ENCODE measurements at regions not wholly inside any gene's neighbourhood (a gene's known extent, or its start where the extent isn't known, plus 50 kb on each side); places are given as distances from the start of the nearest gene placed in this dataset.

DNA sequence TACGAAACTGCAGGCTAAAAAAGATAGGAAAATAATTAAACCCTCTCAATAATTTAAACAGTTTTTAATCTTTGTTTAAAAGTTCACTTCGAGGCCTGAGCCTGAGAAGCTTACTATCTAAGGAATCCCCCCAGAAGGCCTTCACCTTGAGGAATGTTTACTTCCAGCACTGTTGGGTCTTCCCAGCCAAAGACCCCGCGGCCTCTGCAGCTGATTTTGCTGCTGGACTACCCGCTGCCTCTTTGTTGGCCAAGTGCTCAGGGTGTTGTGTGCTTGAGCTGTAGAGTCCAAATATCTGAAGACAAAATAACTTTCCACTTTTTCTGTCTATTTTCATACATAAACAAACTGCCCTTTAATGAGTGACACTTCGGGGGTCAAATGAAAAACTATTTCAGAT, 292.7 kb downstream of the GLRX3 start:
- Histone ChIP-seq H2AFZ (no peak overlapping the region), H3K36me3 (ENCODE audit: insufficient read depth) (no peaks in the 10 kb centered on the region; the same call in none of the 2 replicates), H3K4me3 (no peak overlapping the region), H4K20me1 (replicated peaks; ENCODE audit: insufficient read depth) (no peaks in the 10 kb centered on the region), H3K27me3 (ENCODE audit: insufficient read depth) (no peaks in the 10 kb centered on the region), H3K9me2 (ENCODE audit: insufficient read depth) (no peaks in the 10 kb centered on the region), H3K4me2 (no peak overlapping the region), H3K79me2 (replicated peaks; ENCODE audit: insufficient read depth) (no peaks in the 10 kb centered on the region), H3K27ac (ENCODE audit: low read depth) (no peak overlapping the region), H3K4me1 (ENCODE audit: insufficient read depth) (no peaks in the 10 kb centered on the region), H3F3A (replicated peaks; ENCODE audit: low read depth) (no peaks in the 10 kb centered on the region)
- DNase-seq (ENCODE audit: low spot score), result no peak
- Mint-ChIP-seq H3K36me3 (ENCODE audit: low read depth) (peaks cover 56% of the 10 kb centered on the region), H3K27me3 (ENCODE audit: insufficient read depth, low read depth, poor library complexity) (peaks cover 14% of the 10 kb centered on the region), H3K9me3 (peaks cover 99% of the 10 kb centered on the region), H3K4me3 (no peak overlapping the region), H3K4me1 (no peaks in the 10 kb centered on the region), H3K27ac (no peak overlapping the region)
- no peak for ATAC-seq
- TF ChIP-seq ZNF114 (CRISPR knock-in tag; IDR thresholded peaks at IDR 0.05) (no peak), POLR2AphosphoS5 (IDR thresholded peaks at IDR 0.05; ENCODE audit: low read depth) (no peak), CREB1 (CRISPR knock-in tag; IDR thresholded peaks at IDR 0.05; ENCODE audit: low read depth) (no peak), EZH2phosphoT487 (IDR thresholded peaks at IDR 0.05; ENCODE audit: unreplicated experiment) (no peak), STAT1 (IDR thresholded peaks at IDR 0.05; ENCODE audit: unreplicated experiment) (no peak), JUNB (IDR thresholded peaks at IDR 0.05; ENCODE audit: unreplicated experiment) (no peak), NANOG (IDR thresholded peaks at IDR 0.05; ENCODE audit: borderline replicate concordance) (no peak), ZNF331 (CRISPR knock-in tag; IDR thresholded peaks at IDR 0.05; ENCODE audit: low read depth) (no peak), EZH2 (IDR thresholded peaks at IDR 0.05; ENCODE audit: low read depth, unreplicated experiment) (no peak)
- TF ChIP-seq, protein P1, sequence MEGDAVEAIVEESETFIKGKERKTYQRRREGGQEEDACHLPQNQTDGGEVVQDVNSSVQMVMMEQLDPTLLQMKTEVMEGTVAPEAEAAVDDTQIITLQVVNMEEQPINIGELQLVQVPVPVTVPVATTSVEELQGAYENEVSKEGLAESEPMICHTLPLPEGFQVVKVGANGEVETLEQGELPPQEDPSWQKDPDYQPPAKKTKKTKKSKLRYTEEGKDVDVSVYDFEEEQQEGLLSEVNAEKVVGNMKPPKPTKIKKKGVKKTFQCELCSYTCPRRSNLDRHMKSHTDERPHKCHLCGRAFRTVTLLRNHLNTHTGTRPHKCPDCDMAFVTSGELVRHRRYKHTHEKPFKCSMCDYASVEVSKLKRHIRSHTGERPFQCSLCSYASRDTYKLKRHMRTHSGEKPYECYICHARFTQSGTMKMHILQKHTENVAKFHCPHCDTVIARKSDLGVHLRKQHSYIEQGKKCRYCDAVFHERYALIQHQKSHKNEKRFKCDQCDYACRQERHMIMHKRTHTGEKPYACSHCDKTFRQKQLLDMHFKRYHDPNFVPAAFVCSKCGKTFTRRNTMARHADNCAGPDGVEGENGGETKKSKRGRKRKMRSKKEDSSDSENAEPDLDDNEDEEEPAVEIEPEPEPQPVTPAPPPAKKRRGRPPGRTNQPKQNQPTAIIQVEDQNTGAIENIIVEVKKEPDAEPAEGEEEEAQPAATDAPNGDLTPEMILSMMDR (conservative IDR thresholded peaks at IDR 0.05; ENCODE audit: low read depth in 2 of 2), result no peak
- TF ChIP-seq, protein P2, sequence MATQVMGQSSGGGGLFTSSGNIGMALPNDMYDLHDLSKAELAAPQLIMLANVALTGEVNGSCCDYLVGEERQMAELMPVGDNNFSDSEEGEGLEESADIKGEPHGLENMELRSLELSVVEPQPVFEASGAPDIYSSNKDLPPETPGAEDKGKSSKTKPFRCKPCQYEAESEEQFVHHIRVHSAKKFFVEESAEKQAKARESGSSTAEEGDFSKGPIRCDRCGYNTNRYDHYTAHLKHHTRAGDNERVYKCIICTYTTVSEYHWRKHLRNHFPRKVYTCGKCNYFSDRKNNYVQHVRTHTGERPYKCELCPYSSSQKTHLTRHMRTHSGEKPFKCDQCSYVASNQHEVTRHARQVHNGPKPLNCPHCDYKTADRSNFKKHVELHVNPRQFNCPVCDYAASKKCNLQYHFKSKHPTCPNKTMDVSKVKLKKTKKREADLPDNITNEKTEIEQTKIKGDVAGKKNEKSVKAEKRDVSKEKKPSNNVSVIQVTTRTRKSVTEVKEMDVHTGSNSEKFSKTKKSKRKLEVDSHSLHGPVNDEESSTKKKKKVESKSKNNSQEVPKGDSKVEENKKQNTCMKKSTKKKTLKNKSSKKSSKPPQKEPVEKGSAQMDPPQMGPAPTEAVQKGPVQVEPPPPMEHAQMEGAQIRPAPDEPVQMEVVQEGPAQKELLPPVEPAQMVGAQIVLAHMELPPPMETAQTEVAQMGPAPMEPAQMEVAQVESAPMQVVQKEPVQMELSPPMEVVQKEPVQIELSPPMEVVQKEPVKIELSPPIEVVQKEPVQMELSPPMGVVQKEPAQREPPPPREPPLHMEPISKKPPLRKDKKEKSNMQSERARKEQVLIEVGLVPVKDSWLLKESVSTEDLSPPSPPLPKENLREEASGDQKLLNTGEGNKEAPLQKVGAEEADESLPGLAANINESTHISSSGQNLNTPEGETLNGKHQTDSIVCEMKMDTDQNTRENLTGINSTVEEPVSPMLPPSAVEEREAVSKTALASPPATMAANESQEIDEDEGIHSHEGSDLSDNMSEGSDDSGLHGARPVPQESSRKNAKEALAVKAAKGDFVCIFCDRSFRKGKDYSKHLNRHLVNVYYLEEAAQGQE (IDR thresholded peaks at IDR 0.05; ENCODE audit: unreplicated experiment), result no peak
- TF ChIP-seq, protein P3, sequence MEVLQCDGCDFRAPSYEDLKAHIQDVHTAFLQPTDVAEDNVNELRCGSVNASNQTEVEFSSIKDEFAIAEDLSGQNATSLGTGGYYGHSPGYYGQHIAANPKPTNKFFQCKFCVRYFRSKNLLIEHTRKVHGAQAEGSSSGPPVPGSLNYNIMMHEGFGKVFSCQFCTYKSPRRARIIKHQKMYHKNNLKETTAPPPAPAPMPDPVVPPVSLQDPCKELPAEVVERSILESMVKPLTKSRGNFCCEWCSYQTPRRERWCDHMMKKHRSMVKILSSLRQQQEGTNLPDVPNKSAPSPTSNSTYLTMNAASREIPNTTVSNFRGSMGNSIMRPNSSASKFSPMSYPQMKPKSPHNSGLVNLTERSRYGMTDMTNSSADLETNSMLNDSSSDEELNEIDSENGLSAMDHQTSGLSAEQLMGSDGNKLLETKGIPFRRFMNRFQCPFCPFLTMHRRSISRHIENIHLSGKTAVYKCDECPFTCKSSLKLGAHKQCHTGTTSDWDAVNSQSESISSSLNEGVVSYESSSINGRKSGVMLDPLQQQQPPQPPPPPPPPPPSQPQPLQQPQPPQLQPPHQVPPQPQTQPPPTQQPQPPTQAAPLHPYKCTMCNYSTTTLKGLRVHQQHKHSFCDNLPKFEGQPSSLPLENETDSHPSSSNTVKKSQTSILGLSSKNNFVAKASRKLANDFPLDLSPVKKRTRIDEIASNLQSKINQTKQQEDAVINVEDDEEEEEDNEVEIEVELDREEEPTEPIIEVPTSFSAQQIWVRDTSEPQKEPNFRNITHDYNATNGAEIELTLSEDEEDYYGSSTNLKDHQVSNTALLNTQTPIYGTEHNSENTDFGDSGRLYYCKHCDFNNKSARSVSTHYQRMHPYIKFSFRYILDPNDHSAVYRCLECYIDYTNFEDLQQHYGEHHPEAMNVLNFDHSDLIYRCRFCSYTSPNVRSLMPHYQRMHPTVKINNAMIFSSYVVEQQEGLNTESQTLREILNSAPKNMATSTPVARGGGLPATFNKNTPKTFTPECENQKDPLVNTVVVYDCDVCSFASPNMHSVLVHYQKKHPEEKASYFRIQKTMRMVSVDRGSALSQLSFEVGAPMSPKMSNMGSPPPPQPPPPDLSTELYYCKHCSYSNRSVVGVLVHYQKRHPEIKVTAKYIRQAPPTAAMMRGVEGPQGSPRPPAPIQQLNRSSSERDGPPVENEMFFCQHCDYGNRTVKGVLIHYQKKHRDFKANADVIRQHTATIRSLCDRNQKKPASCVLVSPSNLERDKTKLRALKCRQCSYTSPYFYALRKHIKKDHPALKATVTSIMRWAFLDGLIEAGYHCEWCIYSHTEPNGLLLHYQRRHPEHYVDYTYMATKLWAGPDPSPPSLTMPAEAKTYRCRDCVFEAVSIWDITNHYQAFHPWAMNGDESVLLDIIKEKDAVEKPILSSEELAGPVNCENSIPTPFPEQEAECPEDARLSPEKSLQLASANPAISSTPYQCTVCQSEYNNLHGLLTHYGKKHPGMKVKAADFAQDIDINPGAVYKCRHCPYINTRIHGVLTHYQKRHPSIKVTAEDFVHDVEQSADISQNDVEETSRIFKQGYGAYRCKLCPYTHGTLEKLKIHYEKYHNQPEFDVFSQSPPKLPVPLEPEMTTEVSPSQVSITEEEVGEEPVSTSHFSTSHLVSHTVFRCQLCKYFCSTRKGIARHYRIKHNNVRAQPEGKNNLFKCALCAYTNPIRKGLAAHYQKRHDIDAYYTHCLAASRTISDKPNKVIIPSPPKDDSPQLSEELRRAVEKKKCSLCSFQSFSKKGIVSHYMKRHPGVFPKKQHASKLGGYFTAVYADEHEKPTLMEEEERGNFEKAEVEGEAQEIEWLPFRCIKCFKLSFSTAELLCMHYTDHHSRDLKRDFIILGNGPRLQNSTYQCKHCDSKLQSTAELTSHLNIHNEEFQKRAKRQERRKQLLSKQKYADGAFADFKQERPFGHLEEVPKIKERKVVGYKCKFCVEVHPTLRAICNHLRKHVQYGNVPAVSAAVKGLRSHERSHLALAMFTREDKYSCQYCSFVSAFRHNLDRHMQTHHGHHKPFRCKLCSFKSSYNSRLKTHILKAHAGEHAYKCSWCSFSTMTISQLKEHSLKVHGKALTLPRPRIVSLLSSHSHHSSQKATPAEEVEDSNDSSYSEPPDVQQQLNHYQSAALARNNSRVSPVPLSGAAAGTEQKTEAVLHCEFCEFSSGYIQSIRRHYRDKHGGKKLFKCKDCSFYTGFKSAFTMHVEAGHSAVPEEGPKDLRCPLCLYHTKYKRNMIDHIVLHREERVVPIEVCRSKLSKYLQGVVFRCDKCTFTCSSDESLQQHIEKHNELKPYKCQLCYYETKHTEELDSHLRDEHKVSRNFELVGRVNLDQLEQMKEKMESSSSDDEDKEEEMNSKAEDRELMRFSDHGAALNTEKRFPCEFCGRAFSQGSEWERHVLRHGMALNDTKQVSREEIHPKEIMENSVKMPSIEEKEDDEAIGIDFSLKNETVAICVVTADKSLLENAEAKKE (CRISPR knock-in tag; IDR thresholded peaks at IDR 0.05), result no peak
- TF ChIP-seq, protein P4, sequence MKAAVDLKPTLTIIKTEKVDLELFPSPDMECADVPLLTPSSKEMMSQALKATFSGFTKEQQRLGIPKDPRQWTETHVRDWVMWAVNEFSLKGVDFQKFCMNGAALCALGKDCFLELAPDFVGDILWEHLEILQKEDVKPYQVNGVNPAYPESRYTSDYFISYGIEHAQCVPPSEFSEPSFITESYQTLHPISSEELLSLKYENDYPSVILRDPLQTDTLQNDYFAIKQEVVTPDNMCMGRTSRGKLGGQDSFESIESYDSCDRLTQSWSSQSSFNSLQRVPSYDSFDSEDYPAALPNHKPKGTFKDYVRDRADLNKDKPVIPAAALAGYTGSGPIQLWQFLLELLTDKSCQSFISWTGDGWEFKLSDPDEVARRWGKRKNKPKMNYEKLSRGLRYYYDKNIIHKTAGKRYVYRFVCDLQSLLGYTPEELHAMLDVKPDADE (IDR thresholded peaks at IDR 0.05), result no peak

All from GM23338 (cell line).